Suprapubic skin (tissue), 4 donors: ENCODE measurements at regions not wholly inside any gene's neighbourhood (a gene's known extent, or its start where the extent isn't known, plus 50 kb on each side); places are given as distances from the start of the nearest gene placed in this dataset.

ENCODE experiments used
- DNase-seq, 2 donors: peaks; one replicate each; pipeline ENCODE4 v3.0.0-alpha.2; 2019; ENCODE audit warnings: low spot score in 2 of 2
- H3K27ac ChIP-seq: fragments of 200-600 bp; sonication (generic); one replicate; pipeline ENCODE4 v1.5.1; 2019
- H3K27me3 ChIP-seq: fragments of 200-600 bp; sonication (generic); one replicate; pipeline ENCODE4 v1.5.1; 2019
- H3K36me3 ChIP-seq: fragments of 200-600 bp; sonication (generic); one replicate; pipeline ENCODE4 v1.5.1; 2019
- H3K4me1 ChIP-seq: fragments of 200-600 bp; sonication (generic); one replicate; pipeline ENCODE4 v1.5.1; 2019
- H3K4me3 ChIP-seq: fragments of 200-600 bp; sonication (generic); one replicate; pipeline ENCODE4 v1.5.1; 2019; ENCODE audit warnings: mild to moderate bottlenecking
- H3K9me3 ChIP-seq: fragments of 200-600 bp; sonication (generic); one replicate; pipeline ENCODE4 v1.5.1; 2019
- EP300 ChIP-seq: sonication (generic); formaldehyde crosslinking; IDR thresholded peaks from one replicate; pipeline ENCODE4 v1.6.1; 2017; ENCODE audit warnings: antibody characterized with exemption
- POLR2A ChIP-seq, 2 donors: fragments of 450-650 bp; IDR thresholded peaks; one replicate each; pipeline ENCODE4 v1.6.1; 2017; ENCODE audit warnings: antibody characterized with exemption in 2 of 2, mild to moderate bottlenecking in 2 of 2, moderate library complexity in 2 of 2
- POLR2AphosphoS5 ChIP-seq, 3 donors: sonication (generic); formaldehyde crosslinking; IDR thresholded peaks; one replicate each; pipeline ENCODE4 v1.6.1; 2017; ENCODE audit warnings: antibody characterized with exemption in 3 of 3
- WGBS: methylation state at CpG from one replicate; pipeline ENCODE4 v1.1.5; 2018; 5-methylcytosine and 5-hydroxymethylcytosine counted together
- TF ChIP-seq, protein P1 (sequence below), 2 donors: fragments of 200-600 bp in 1 of 2; fragments of 450-650 bp in 1 of 2; sonication (generic) in 1 of 2; IDR thresholded peaks; one replicate each; pipeline ENCODE4 v1.5.1; 2016 to 2019; ENCODE audit warnings: antibody characterized with exemption in 2 of 2, mild to moderate bottlenecking in 1 of 2, moderate library complexity in 1 of 2

DNA sequence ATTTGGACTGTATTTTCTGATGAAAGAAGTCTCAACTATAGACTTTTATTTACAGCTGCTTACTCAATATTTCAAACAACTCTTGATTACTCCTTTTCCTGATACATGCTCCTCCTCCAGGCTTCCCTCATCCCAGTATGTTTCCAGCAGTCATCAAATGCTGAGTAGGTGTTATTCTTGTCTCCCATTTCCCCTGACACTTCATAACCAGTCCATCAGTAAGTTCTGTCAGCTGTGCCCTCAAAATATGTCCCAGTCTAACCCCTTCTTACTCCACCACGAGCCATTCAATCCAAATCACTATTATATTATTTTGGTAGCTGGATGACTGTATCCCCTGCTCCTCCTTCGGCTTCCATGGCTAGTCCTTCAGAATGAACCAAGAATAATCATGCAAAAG is 189.1 kb upstream of the DTNA start:
- Histone ChIP-seq H3K27me3 (no peaks in the 10 kb centered on the region), H3K9me3 (no peaks in the 10 kb centered on the region), H3K4me1 (no peaks in the 10 kb centered on the region), H3K4me3 (no peak overlapping the region), H3K27ac (no peak overlapping the region), H3K36me3 (no peaks in the 10 kb centered on the region)
- DNase-seq: no peak
- TF ChIP-seq POLR2A (IDR thresholded peaks at IDR 0.05) (no peak), POLR2AphosphoS5 (IDR thresholded peaks at IDR 0.05) (no peak), EP300 (no peak)
- TF ChIP-seq, protein P1, sequence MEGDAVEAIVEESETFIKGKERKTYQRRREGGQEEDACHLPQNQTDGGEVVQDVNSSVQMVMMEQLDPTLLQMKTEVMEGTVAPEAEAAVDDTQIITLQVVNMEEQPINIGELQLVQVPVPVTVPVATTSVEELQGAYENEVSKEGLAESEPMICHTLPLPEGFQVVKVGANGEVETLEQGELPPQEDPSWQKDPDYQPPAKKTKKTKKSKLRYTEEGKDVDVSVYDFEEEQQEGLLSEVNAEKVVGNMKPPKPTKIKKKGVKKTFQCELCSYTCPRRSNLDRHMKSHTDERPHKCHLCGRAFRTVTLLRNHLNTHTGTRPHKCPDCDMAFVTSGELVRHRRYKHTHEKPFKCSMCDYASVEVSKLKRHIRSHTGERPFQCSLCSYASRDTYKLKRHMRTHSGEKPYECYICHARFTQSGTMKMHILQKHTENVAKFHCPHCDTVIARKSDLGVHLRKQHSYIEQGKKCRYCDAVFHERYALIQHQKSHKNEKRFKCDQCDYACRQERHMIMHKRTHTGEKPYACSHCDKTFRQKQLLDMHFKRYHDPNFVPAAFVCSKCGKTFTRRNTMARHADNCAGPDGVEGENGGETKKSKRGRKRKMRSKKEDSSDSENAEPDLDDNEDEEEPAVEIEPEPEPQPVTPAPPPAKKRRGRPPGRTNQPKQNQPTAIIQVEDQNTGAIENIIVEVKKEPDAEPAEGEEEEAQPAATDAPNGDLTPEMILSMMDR (IDR thresholded peaks at IDR 0.05): no peak
- WGBS: 89% methylated on average over 2 of the region's 2 CpGs

DNA sequence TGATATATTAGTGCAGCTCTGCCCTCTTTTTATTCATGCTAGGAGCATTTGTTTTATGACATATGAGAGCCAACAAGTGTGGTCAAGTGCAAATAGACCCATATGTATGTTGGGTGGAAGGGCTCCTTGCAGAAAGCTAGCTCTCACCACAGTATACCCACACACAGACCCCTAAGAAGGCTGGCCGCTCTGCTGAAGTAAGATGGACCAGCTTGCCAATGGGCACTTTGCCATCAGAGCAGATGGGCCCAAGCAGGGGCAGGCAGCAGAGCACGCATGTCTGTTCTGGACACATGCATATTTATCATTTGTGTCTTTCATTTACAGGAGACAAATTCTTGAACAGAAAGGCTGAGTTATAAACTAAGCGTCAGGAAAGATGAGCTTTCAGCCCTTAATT is 187.5 kb upstream of the DTNA start:
- TF ChIP-seq EP300: no peak
- TF ChIP-seq, protein P1 (IDR thresholded peaks at IDR 0.05): no peak
- no peak for TF ChIP-seq POLR2AphosphoS5 (IDR thresholded peaks at IDR 0.05)
- TF ChIP-seq POLR2A (IDR thresholded peaks at IDR 0.05): no peak
- no peaks in the 10 kb centered on the region for H3K27me3 ChIP-seq
- H3K4me1 ChIP-seq: no peaks in the 10 kb centered on the region
- no peak for DNase-seq
- H3K36me3 ChIP-seq: no peaks in the 10 kb centered on the region
- WGBS: 53% methylated on average over 3 of the region's 3 CpGs
- no peaks in the 10 kb centered on the region for H3K9me3 ChIP-seq
- no peak overlapping the region for H3K27ac ChIP-seq
- H3K4me3 ChIP-seq: no peak overlapping the region

DNA sequence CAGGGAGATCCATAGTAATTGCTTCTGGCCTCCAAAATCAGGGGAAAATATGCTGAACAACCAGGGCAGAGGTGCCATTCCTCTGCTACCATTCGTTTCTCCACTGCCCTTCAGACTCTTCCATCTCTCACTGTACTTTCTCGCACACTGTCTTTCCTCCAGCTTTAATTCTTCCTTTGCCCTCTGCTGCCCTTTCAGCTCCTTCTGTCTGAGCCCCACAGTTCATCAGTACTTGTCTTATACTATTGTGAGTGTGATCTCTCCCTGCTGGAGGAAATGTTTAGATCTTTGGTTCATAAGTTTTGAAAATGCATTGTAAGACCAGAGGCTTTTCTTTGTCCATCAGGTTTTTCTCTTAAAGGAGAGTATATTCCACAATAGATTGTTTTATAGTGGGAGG is 184.9 kb upstream of the DTNA start:
- Histone ChIP-seq H3K36me3 (no peaks in the 10 kb centered on the region), H3K27ac (no peak overlapping the region), H3K4me1 (no peaks in the 10 kb centered on the region), H3K9me3 (no peaks in the 10 kb centered on the region), H3K27me3 (no peaks in the 10 kb centered on the region), H3K4me3 (no peak overlapping the region)
- TF ChIP-seq, protein P1 (IDR thresholded peaks at IDR 0.05): no peak
- no peak for DNase-seq
- WGBS: 72% methylated on average over 2 of the region's 2 CpGs

DNA sequence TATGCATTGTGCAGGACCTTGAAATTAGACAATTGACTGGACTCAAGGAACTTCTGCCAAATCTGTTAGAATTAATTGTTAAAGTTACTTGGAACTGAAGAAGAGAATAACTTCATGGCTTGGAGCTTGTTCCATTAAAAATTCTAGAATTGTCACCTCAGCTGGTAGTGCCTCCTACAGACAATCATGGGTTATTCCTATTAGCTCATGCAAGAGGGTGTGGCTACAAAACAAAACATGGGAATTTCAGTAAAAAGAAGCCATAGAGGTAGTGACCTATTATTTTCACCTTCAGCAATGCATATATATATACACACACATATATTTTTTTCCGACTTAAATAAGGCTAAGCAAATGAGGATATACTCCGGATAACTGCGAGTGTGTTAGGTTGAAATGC is 181.9 kb upstream of the DTNA start:
- H3K27me3 ChIP-seq: no peaks in the 10 kb centered on the region
- H3K27ac ChIP-seq: no peak overlapping the region
- no peak for DNase-seq
- no peaks in the 10 kb centered on the region for H3K36me3 ChIP-seq
- 94% methylated on average over 3 of the region's 3 CpGs for WGBS
- H3K9me3 ChIP-seq: no peaks in the 10 kb centered on the region
- no peak overlapping the region for H3K4me3 ChIP-seq
- H3K4me1 ChIP-seq: no peaks in the 10 kb centered on the region
- no peak for TF ChIP-seq EP300
- no peak for TF ChIP-seq POLR2A (IDR thresholded peaks at IDR 0.05)
- no peak for TF ChIP-seq POLR2AphosphoS5 (IDR thresholded peaks at IDR 0.05)
- TF ChIP-seq, protein P1 (IDR thresholded peaks at IDR 0.05): no peak

DNA sequence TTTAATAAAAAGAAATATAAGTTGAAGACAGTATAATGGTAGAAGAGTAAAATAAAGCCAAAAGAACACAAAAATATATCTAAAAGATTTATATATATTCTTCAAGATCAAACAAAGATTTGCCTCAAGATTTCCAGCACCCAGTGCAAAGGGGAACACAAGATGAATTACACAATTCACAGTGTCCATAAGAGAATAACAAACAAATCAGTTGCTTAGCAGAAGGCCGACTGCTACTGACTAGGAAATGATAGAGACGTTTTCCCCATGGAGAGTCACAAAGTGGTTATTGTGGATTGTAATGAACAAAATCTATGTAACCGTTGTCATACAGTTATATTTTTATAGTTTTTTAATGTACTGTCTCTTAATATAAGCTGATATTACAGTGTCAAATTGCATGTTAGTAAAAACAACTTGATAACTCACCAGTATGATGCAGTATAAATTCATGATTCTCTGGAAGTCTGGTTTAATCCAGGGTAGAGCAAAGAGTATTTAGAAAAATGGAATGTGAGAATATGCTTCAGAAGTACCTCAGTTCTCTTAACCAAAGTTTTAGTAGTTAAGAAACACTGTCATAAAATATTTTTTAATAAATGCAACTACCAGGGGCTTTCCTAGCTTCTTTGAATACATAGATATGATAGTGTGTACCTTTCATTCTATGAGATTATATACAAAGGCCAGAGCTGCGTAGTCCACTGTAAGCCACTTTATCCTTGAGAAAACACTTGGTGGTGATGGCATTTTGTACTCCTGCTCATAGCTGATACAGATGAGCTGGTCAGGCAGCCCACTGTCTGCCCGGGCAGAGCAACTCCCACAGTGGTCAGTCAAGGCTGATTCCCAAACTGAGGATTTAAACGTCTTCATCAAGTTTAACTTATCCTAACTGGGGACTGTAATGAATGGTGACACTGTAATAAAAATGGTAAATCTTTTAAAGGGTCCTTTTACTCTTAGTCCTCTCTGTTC is 180.5 kb upstream of the DTNA start:
- WGBS: 64% methylated on average over 6 of the region's 6 CpGs
- TF ChIP-seq EP300 (no peak), POLR2A (IDR thresholded peaks at IDR 0.05) (no peak)
- Histone ChIP-seq H3K4me1 (no peaks in the 10 kb centered on the region), H3K27me3 (no peaks in the 10 kb centered on the region), H3K36me3 (no peaks in the 10 kb centered on the region), H3K4me3 (no peak overlapping the region), H3K27ac (no peak overlapping the region), H3K9me3 (no peaks in the 10 kb centered on the region)
- DNase-seq: no peak
